SK-N-SH treated with all-trans-retinoic acid at 6 μM for 48 hours (cell line): ENCODE measurements at regions not wholly inside any gene's neighbourhood (a gene's known extent, or its start where the extent isn't known, plus 50 kb on each side); places are given as distances from the start of the nearest gene placed in this dataset.

Source experiments
- PPARA ChIP-seq: fragments of 250-450 bp; sonication (Bioruptor Pico); IDR thresholded peaks from 2 replicates; pipeline ENCODE4 v1.5.0; 2020; ENCODE audit warnings: mild to moderate bottlenecking, borderline replicate concordance
- SNAI2 ChIP-seq: fragments of 250-450 bp; sonication (Bioruptor Pico); IDR thresholded peaks from 2 replicates; pipeline ENCODE4 v1.5.0; 2020; ENCODE audit warnings: mild to moderate bottlenecking, moderate library complexity
- ZNF565 ChIP-seq: fragments of 450-650 bp; formaldehyde crosslinking; conservative IDR thresholded peaks from 2 replicates; pipeline ENCODE4 v1.5.0; 2020; ENCODE audit warnings: low read depth, mild to moderate bottlenecking, moderate library complexity
- ZNF8 ChIP-seq: fragments of 450-650 bp; formaldehyde crosslinking; IDR thresholded peaks from 2 replicates; pipeline ENCODE4 v1.5.0; 2020; ENCODE audit warnings: mild to moderate bottlenecking, moderate library complexity

DNA sequence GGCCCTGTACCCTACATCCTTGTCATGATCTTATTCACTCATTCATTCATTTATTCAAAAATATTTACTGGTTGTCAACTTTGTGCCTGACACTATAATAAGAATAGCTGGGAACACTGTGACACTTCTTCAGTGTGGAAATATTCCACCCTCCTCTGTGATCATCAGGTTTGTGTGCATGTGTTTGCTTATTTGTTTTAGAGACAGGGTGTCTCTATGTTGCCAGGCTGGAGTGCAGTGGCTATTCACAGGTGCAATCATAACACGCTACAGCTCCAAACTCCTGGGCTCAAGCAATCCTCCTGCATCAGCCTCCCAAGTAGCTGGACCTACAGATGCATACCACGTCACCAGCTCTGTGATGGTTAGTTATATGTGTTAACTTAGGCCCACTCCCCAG lies 50.0 kb upstream of the PLCL2 start (continued):
- no peak for TF ChIP-seq ZNF565
- TF ChIP-seq ZNF8 (CRISPR knock-in tag) = no peak
- TF ChIP-seq PPARA (CRISPR knock-in tag) = no peak
- TF ChIP-seq SNAI2 (CRISPR knock-in tag) = no peak
- TF ChIP-seq, all 23 proteins: peak for 0
